Panc1 (cell line): ENCODE measurements at regions not wholly inside any gene's neighbourhood (a gene's known extent, or its start where the extent isn't known, plus 50 kb on each side); places are given as distances from the start of the nearest gene placed in this dataset.

Experiments
- CTCF ChIP-seq: fragments of 450-650 bp; IDR thresholded peaks from 2 replicates; pipeline ENCODE4 v1.5.1; 2017; ENCODE audit warnings: mild to moderate bottlenecking
- POLR2AphosphoS5 ChIP-seq: IDR thresholded peaks from 2 replicates; pipeline ENCODE4 v1.6.1; 2012; ENCODE audit warnings: mild to moderate bottlenecking, low read depth, low read length, moderate library complexity
- REST ChIP-seq, 2 experiments: IDR thresholded peaks; 2 replicates each; pipeline ENCODE4 v1.6.1; 2011 to 2012; ENCODE audit warnings: low read depth in 2 of 2, control low read depth in 1 of 2, low read length in 1 of 2, mild to moderate bottlenecking in 1 of 2, moderate library complexity in 1 of 2; ENCODE audit not compliant: insufficient read depth in 1 of 2
- SIN3A ChIP-seq: IDR thresholded peaks from 2 replicates; pipeline ENCODE4 v1.6.1; 2012; ENCODE audit warnings: low read depth, mild to moderate bottlenecking, low read length, moderate library complexity, borderline replicate concordance; ENCODE audit not compliant: insufficient read depth
- TCF7L2 ChIP-seq: IDR thresholded peaks from 2 replicates; pipeline ENCODE4 v1.6.1; 2011; ENCODE audit warnings: mild to moderate bottlenecking, low read depth, low read length, inconsistent platforms

DNA sequence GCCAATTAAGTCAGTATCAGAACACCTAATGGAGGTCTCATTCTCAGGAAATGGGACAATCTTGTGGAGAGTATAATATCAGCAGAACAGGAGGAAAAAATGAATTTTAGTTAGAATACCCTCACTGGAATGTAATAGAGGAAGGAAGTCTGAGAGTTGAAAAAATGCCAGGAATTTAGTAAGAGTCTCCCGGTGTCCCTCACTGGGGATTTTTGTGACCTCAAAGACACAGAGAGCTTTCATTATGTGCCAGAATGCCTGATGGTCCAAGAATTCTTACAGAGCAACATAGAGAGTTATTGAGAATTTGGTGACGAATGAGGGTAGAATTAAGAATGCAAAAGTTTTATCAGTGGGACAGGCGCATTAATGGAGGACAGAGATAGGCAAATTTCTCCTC, 443.5 kb upstream of the B3GALT2 start:
- no peak for TF ChIP-seq CTCF
- TF ChIP-seq POLR2AphosphoS5, result no peak
- TF ChIP-seq REST (IDR thresholded peaks at IDR 0.05; ENCODE audit: insufficient read depth in 1 of 2, low read depth in 2 of 2, low read length in 1 of 2), result no peak
- no peak for TF ChIP-seq SIN3A
- no peak for TF ChIP-seq TCF7L2
